ENCODE measurements at regions not wholly inside any gene's neighbourhood (a gene's known extent, or its start where the extent isn't known, plus 50 kb on each side); places are given as distances from the start of the nearest gene placed in this dataset.

DNA sequence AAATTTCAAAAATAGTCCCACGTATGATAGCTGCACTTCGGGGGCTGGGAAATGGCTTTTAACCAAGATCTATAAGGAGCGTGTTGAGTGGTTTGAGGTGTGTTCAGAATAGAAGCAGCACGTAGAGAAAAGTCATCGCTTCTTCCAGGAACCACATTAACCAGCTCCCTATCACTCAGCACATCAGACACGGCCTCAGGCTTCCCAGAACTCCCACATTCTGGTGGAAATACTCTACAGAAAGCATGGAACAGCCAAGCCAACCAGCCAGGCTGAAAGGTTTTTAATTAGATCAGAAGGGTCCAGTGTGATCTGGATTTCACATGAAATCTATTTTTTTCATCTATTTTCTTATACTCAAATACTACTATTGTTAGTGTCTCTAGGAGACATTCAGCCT is 231.5 kb upstream of the NRP1 start:
- DNase-seq = no peak
- Histone ChIP-seq H3K27me3 (no peaks in the 10 kb centered on the region), H3K27ac (no peak overlapping the region), H3K36me3 (no peaks in the 10 kb centered on the region), H3K9me3 (no peaks in the 10 kb centered on the region), H3K4me1 (no peaks in the 10 kb centered on the region), H3K4me3 (no peak overlapping the region)
- TF ChIP-seq, protein P1, sequence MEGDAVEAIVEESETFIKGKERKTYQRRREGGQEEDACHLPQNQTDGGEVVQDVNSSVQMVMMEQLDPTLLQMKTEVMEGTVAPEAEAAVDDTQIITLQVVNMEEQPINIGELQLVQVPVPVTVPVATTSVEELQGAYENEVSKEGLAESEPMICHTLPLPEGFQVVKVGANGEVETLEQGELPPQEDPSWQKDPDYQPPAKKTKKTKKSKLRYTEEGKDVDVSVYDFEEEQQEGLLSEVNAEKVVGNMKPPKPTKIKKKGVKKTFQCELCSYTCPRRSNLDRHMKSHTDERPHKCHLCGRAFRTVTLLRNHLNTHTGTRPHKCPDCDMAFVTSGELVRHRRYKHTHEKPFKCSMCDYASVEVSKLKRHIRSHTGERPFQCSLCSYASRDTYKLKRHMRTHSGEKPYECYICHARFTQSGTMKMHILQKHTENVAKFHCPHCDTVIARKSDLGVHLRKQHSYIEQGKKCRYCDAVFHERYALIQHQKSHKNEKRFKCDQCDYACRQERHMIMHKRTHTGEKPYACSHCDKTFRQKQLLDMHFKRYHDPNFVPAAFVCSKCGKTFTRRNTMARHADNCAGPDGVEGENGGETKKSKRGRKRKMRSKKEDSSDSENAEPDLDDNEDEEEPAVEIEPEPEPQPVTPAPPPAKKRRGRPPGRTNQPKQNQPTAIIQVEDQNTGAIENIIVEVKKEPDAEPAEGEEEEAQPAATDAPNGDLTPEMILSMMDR (IDR thresholded peaks at IDR 0.05) = no peak
- no peak for TF ChIP-seq POLR2A (IDR thresholded peaks at IDR 0.05)

DNA sequence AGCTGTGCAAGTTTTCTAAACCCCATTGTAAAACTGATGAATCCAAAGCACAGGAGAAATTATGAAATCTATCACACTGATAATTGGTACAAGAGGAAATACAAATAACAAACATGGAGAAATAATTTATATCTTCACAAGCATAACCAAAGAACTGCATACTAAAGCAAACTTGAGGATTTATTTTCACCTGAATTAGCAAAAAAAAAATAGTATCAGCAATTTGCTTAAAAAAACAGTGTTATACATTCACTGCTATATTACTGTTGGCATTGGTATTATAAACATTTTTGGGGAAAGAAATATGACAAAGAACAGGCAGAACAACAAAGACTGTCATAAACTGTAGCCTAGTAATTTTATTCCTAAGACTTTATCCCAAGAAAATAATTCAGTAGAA is 230.8 kb upstream of the NRP1 start:
- H3K27me3 ChIP-seq = no peaks in the 10 kb centered on the region
- H3K4me1 ChIP-seq = no peaks in the 10 kb centered on the region
- no peaks in the 10 kb centered on the region for H3K9me3 ChIP-seq
- DNase-seq = no peak
- no peak for TF ChIP-seq POLR2A (IDR thresholded peaks at IDR 0.05)
- TF ChIP-seq, protein P1 (IDR thresholded peaks at IDR 0.05) = no peak
- H3K27ac ChIP-seq = no peak overlapping the region
- H3K4me3 ChIP-seq = no peak overlapping the region
- H3K36me3 ChIP-seq = no peaks in the 10 kb centered on the region

DNA sequence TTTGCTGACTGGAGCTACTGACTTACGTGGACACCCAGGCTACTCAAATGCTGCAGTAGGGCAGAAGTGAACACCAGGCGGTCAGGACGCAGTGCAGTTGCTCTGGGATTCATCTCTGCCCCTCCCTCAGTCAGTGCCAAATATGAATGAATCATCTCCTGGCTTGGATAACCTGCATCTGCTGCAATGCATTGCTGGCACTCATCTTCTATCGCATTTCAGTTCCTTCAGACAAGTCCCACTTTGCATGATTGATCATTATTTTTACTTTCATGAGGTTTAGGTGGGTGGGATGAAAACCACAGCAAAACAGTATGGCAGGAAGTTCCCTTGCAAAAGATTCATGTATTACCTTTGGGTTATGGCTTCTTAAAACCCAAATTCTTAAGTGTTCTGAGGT is 224.6 kb upstream of the NRP1 start:
- DNase-seq = no peak
- Histone ChIP-seq H3K4me1 (no peaks in the 10 kb centered on the region), H3K27ac (no peak overlapping the region), H3K4me3 (no peak overlapping the region), H3K9me3 (no peaks in the 10 kb centered on the region), H3K36me3 (no peaks in the 10 kb centered on the region), H3K27me3 (no peaks in the 10 kb centered on the region)
- TF ChIP-seq POLR2A (IDR thresholded peaks at IDR 0.05) = no peak
- TF ChIP-seq, protein P1 (IDR thresholded peaks at IDR 0.05) = no peak

DNA sequence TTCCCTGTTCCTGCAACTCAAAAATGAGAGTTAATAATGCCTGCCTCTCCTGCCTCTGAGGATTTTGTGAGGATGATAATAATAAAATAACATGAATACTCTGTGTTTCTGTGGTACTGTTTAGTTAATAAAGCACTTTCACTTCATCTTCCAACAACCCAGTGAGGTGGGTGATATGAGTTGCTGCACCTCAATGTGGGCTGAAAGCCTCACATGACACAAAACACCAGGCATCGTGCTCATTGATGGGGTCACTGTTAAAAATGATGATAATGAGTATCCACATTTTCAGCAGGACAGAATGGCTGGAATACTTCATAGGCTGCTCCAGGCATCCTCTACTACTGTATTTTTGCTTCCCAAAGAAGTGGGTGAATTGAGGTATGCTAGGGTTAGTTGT is 222.8 kb upstream of the NRP1 start:
- no peak overlapping the region for H3K27ac ChIP-seq
- no peaks in the 10 kb centered on the region for H3K27me3 ChIP-seq
- no peaks in the 10 kb centered on the region for H3K36me3 ChIP-seq
- H3K9me3 ChIP-seq = no peaks in the 10 kb centered on the region
- H3K4me3 ChIP-seq = no peak overlapping the region
- TF ChIP-seq POLR2A (IDR thresholded peaks at IDR 0.05) = no peak
- TF ChIP-seq, protein P1 (IDR thresholded peaks at IDR 0.05) = no peak
- no peaks in the 10 kb centered on the region for H3K4me1 ChIP-seq
- no peak for DNase-seq

DNA sequence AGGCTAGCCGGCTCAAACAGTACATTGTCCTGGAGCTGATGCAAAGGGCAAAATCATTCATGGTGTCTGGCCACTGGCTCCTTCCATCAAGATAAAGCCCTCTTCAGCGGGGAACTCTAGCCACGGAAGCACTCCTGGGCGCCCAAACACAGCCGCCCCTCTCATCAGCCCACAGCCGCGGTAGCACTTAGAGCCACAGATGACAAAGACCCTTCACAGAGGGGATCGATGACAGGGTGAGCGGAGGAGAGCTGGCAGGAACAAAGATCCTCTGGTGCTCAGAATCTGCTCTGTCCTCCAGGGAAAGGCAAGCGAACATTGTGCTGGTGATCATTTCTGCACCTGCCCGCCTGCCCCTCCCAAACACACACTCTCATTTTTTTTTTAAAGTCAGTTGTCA is 222.2 kb upstream of the NRP1 start:
- H3K27ac ChIP-seq = no peak overlapping the region
- no peaks in the 10 kb centered on the region for H3K27me3 ChIP-seq
- DNase-seq = no peak
- H3K9me3 ChIP-seq = no peaks in the 10 kb centered on the region
- no peak overlapping the region for H3K4me3 ChIP-seq
- no peaks in the 10 kb centered on the region for H3K4me1 ChIP-seq
- no peak for TF ChIP-seq POLR2A (IDR thresholded peaks at IDR 0.05)
- TF ChIP-seq, protein P1 (IDR thresholded peaks at IDR 0.05) = no peak
- no peaks in the 10 kb centered on the region for H3K36me3 ChIP-seq

DNA sequence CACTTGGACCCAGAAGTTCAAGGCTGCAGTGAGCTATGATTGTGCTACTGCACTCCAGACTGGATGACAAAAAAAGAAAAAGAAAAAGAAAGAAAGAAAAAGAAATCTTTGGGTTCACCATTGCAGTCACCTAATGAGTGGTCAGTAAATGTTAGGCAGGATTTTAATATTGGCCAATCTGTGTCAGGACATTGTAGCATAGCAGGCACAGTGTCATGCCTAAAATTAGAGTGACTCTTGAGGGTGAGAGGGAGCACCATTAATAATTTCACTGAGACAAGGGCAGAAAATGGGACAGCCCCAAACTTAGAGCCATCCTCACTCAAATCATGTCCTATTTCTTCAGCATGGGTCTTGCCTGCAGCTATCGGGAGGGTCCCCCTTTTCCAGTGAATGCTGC is 221.6 kb upstream of the NRP1 start:
- H3K4me1 ChIP-seq = no peaks in the 10 kb centered on the region
- no peak for DNase-seq
- H3K4me3 ChIP-seq = no peak overlapping the region
- no peaks in the 10 kb centered on the region for H3K36me3 ChIP-seq
- H3K27me3 ChIP-seq = no peaks in the 10 kb centered on the region
- no peaks in the 10 kb centered on the region for H3K9me3 ChIP-seq
- H3K27ac ChIP-seq = no peak overlapping the region
- no peak for TF ChIP-seq POLR2A (IDR thresholded peaks at IDR 0.05)
- TF ChIP-seq, protein P1 (IDR thresholded peaks at IDR 0.05) = no peak
